ENCODE measurements at regions not wholly inside any gene's neighbourhood (a gene's known extent, or its start where the extent isn't known, plus 50 kb on each side); places are given as distances from the start of the nearest gene placed in this dataset.

- TF ChIP-seq FOXP2 (optimal IDR thresholded peaks at IDR 0.05; ENCODE audit: borderline replicate concordance, extremely low read depth, extremely low read length, insufficient read depth), result no peak
- TF ChIP-seq TAF1 (IDR thresholded peaks at IDR 0.05; ENCODE audit: borderline replicate concordance, insufficient read depth, low read length), result no peak
- TF ChIP-seq SIN3A (IDR thresholded peaks at IDR 0.05; ENCODE audit: borderline replicate concordance, insufficient read depth, low read length), result no peak
- TF ChIP-seq REST (IDR thresholded peaks at IDR 0.05; ENCODE audit: insufficient read depth in 1 of 2, low read depth in 2 of 2, low read length in 2 of 2), result no peak
- no peak for TF ChIP-seq POLR2AphosphoS5 (IDR thresholded peaks at IDR 0.05; ENCODE audit: low read depth, low read length)
These were observed 717.4 kb upstream of the MANEA start for GRCh38 chr6:94859924-94860323.

GRCh38 chr6:94845742-94846141, 731.6 kb upstream of the MANEA start:
- TF ChIP-seq SIN3A (IDR thresholded peaks at IDR 0.05; ENCODE audit: borderline replicate concordance, insufficient read depth, low read length) (no peak), TAF1 (IDR thresholded peaks at IDR 0.05; ENCODE audit: borderline replicate concordance, insufficient read depth, low read length) (no peak), FOXP2 (optimal IDR thresholded peaks at IDR 0.05; ENCODE audit: borderline replicate concordance, extremely low read depth, extremely low read length, insufficient read depth) (no peak), POLR2AphosphoS5 (IDR thresholded peaks at IDR 0.05; ENCODE audit: low read depth, low read length) (no peak), REST (IDR thresholded peaks at IDR 0.05; ENCODE audit: insufficient read depth in 1 of 2, low read depth in 2 of 2, low read length in 2 of 2) (no peak)

GRCh38 chr6:94835264-94835663, 742.1 kb upstream of the MANEA start:
- TF ChIP-seq TAF1 (IDR thresholded peaks at IDR 0.05; ENCODE audit: borderline replicate concordance, insufficient read depth, low read length) (no peak), SIN3A (IDR thresholded peaks at IDR 0.05; ENCODE audit: borderline replicate concordance, insufficient read depth, low read length) (no peak), FOXP2 (optimal IDR thresholded peaks at IDR 0.05; ENCODE audit: borderline replicate concordance, extremely low read depth, extremely low read length, insufficient read depth) (no peak), POLR2AphosphoS5 (IDR thresholded peaks at IDR 0.05; ENCODE audit: low read depth, low read length) (no peak), REST (IDR thresholded peaks at IDR 0.05; ENCODE audit: insufficient read depth in 1 of 2, low read depth in 2 of 2, low read length in 2 of 2) (no peak)

- TF ChIP-seq POLR2AphosphoS5 (IDR thresholded peaks at IDR 0.05; ENCODE audit: low read depth, low read length), result no peak
- TF ChIP-seq SIN3A (IDR thresholded peaks at IDR 0.05; ENCODE audit: borderline replicate concordance, insufficient read depth, low read length), result no peak
These were observed 763.5 kb upstream of the MANEA start for GRCh38 chr6:94813806-94814205.

- TF ChIP-seq TAF1 (IDR thresholded peaks at IDR 0.05; ENCODE audit: borderline replicate concordance, insufficient read depth, low read length), result no peak
- no peak for TF ChIP-seq FOXP2 (optimal IDR thresholded peaks at IDR 0.05; ENCODE audit: borderline replicate concordance, extremely low read depth, extremely low read length, insufficient read depth)
- no peak for TF ChIP-seq REST (IDR thresholded peaks at IDR 0.05; ENCODE audit: insufficient read depth in 1 of 2, low read depth in 2 of 2, low read length in 2 of 2)
- no peak for TF ChIP-seq POLR2AphosphoS5 (IDR thresholded peaks at IDR 0.05; ENCODE audit: low read depth, low read length)
- no peak for TF ChIP-seq SIN3A (IDR thresholded peaks at IDR 0.05; ENCODE audit: borderline replicate concordance, insufficient read depth, low read length)
These were observed 776.0 kb upstream of the MANEA start for GRCh38 chr6:94801344-94801743.

Data from PFSK-1 (cell line).